ENCODE measurements at regions not wholly inside any gene's neighbourhood (a gene's known extent, or its start where the extent isn't known, plus 50 kb on each side); places are given as distances from the start of the nearest gene placed in this dataset.
"Not testable (repeated sequence)": the region's sequence is repeated elsewhere in the genome, so short reads cannot be mapped to it uniquely, and the experiment has no call there.

GRCh38 chr13:73167028-73167820 is 108.4 kb downstream of the KLF5 start:
- no peak for TF ChIP-seq CTCF (IDR thresholded peaks at IDR 0.05; ENCODE audit: low read length, missing control alignments)
- no peak for DNase-seq (ENCODE audit: low read depth)
- H3K4me3 ChIP-seq (replicated peaks; ENCODE audit: low read depth, low read length), result no peak overlapping the region

- no peak for DNase-seq (ENCODE audit: low read depth)
- TF ChIP-seq CTCF (IDR thresholded peaks at IDR 0.05; ENCODE audit: low read length, missing control alignments), result no peak
- H3K4me3 ChIP-seq (replicated peaks; ENCODE audit: low read depth, low read length), result no peak overlapping the region
Measured at GRCh38 chr13:73166204-73166603, 107.4 kb downstream of the KLF5 start.

GRCh38 chr13:73162912-73163911 is 104.4 kb downstream of the KLF5 start:
- TF ChIP-seq CTCF (IDR thresholded peaks at IDR 0.05; ENCODE audit: low read length, missing control alignments), result no peak
- no peak overlapping the region for H3K4me3 ChIP-seq (replicated peaks; ENCODE audit: low read depth, low read length)
- no peak for DNase-seq (ENCODE audit: low read depth)

- not testable (repeated sequence) for H3K4me3 ChIP-seq (replicated peaks; ENCODE audit: low read depth, low read length); DNase-seq (ENCODE audit: low read depth)
Measured at GRCh38 chr13:73160371-73161031, 101.7 kb downstream of the KLF5 start.

- DNase-seq (ENCODE audit: low read depth), result peak; percentile 67
- TF ChIP-seq CTCF (IDR thresholded peaks at IDR 0.05; ENCODE audit: low read length, missing control alignments), result no peak
- H3K4me3 ChIP-seq (replicated peaks; ENCODE audit: low read depth, low read length), result no peak overlapping the region
Measured at GRCh38 chr13:73158851-73159250, 100.0 kb downstream of the KLF5 start.

GRCh38 chr13:73157031-73157430 is 98.2 kb downstream of the KLF5 start:
- no peak for DNase-seq (ENCODE audit: low read depth)
- TF ChIP-seq CTCF (IDR thresholded peaks at IDR 0.05; ENCODE audit: low read length, missing control alignments), result no peak
- H3K4me3 ChIP-seq (replicated peaks; ENCODE audit: low read depth, low read length), result no peak overlapping the region

GRCh38 chr13:73146707-73147106 is 87.9 kb downstream of the KLF5 start:
- DNase-seq (ENCODE audit: low read depth), result no peak
- H3K4me3 ChIP-seq (replicated peaks; ENCODE audit: low read depth, low read length), result no peak overlapping the region
- TF ChIP-seq CTCF (IDR thresholded peaks at IDR 0.05; ENCODE audit: low read length, missing control alignments), result no peak

Data from fibroblast of pulmonary artery (primary cell).